ENCODE measurements at regions not wholly inside any gene's neighbourhood (a gene's known extent, or its start where the extent isn't known, plus 50 kb on each side); places are given as distances from the start of the nearest gene placed in this dataset.

DNA sequence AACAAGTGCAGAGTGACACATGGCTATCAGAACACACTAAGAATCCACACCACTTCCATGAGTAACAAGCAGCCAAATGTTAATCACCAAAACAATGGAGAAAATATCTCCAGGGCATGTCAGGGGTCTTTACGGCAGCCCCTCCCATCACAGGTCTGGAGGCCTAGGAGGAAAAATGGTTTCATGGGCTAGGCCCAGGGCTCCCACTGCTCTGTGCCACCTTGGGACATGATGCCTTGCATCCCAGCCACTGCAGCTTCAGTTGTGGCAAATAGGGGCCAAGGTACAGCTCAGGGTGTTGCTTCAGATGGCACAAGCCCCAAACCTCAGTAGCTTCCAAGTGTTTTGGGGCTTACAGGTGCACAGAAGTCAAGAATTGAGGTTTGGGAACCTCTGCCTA, 66.6 kb downstream of the NEURL3 start:
- Histone ChIP-seq H3K4me1 (peaks cover 22% of the 10 kb centered on the region), H3K27me3 (ENCODE audit: low read depth) (no peaks in the 10 kb centered on the region), H3K4me3 (no peak overlapping the region), H3K36me3 (replicated peaks) (no peaks in the 10 kb centered on the region), H3K9me3 (peaks cover 16% of the 10 kb centered on the region)
- in situ Hi-C loops (cut with MboI; ENCODE audit: low sequenced_read_pairs): no loop called here
- no peak for DNase-seq (ENCODE audit: low spot score in 2 of 2)

DNA sequence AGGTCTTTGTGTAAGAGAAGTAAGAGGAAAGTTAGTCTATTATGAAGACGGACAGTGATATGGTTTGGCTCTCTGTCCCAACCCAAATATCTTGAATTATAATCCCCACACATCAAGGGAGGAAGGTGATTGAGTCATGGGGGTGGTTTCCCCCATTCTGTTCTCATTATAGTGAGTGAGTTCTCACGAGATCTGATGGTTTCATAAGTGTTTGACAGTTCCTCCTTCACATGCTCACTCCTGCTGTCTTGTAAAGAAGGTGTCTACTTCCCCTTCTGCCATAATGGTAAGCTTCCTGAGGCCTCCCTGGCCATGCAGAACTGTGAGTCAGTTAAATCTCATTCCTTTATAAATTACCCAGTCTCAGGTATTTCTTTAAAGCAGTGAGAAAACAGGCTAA, 67.6 kb downstream of the NEURL3 start:
- Histone ChIP-seq H3K36me3 (replicated peaks) (no peaks in the 10 kb centered on the region), H3K27me3 (ENCODE audit: low read depth) (no peaks in the 10 kb centered on the region), H3K4me3 (no peak overlapping the region), H3K4me1 (peaks cover 22% of the 10 kb centered on the region), H3K9me3 (peaks cover 16% of the 10 kb centered on the region)
- in situ Hi-C loops (cut with MboI; ENCODE audit: low sequenced_read_pairs): no loop called here
- DNase-seq (ENCODE audit: low spot score in 2 of 2): peak in 1 of 2 experiments; percentile 33

DNA sequence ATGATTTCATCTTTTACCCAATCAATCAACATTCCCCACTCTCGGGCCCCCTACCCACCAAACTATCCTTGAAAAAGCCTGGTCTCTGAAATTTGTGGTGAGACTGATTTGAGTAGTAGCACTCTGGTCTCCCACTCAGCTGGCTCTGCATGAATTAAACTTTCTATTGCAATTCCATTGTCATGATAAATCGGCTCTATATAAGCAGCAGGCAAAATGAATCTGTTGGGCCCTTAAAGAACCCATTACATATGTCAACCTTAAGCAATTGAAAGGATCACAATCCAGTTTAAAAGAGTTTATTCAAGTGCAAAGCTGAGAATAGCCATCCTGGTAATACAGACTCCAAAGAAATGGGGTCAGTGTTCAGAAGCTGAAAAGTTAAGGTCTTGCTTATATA, 68.2 kb downstream of the NEURL3 start:
- in situ Hi-C loops (cut with MboI; ENCODE audit: low sequenced_read_pairs): no loop called here
- Histone ChIP-seq H3K27me3 (ENCODE audit: low read depth) (no peaks in the 10 kb centered on the region), H3K4me3 (no peak overlapping the region), H3K4me1 (peaks cover 22% of the 10 kb centered on the region), H3K36me3 (replicated peaks) (no peaks in the 10 kb centered on the region), H3K9me3 (peaks cover 16% of the 10 kb centered on the region)
- peak; percentile 54 to 95 for DNase-seq (ENCODE audit: low spot score in 2 of 2)

DNA sequence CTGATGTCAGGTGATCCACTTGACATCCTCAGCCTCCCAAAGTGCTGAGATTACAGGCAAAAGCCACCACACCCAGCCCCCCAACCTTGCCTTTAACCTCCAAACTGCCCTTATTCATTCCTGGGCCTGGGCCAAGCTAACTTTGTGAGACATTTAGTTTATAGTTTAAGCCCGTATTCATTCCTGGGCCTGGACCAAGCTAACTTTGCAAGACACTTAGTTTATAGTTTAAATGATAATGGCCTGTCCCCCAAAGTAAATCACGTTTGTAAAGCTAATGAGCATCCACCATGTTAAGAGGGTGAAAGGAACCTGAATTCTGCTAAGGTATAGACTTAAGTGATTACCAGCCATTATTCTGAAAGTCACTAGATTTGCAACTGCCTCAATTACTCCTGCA, 68.7 kb downstream of the NEURL3 start:
- in situ Hi-C loops (cut with MboI; ENCODE audit: low sequenced_read_pairs): no loop called here
- Histone ChIP-seq H3K27me3 (ENCODE audit: low read depth) (no peaks in the 10 kb centered on the region), H3K4me3 (no peak overlapping the region), H3K4me1 (peaks cover 22% of the 10 kb centered on the region), H3K9me3 (peaks cover 16% of the 10 kb centered on the region), H3K36me3 (replicated peaks) (no peaks in the 10 kb centered on the region)
- DNase-seq (ENCODE audit: low spot score in 2 of 2): peak; percentile 75 to 85

DNA sequence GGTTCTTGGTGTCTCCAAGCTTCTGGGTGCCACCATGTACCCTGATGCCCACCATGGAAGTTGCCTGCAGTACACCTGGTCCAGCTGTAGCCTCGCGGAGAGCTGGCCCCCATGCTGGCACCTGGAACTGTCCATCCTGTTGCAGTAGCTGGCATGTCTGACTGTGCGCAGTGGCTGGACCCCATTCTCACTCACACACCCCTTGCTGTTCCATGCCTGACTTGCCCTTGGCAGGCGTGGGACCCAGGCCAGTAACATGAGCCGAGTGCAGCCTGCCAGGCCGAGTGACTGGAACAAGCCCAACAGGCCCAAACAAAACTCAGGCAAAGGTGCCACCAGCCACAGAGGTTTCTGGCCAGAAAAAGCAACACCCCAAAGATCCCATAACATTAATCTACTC, 73.8 kb downstream of the NEURL3 start:
- DNase-seq (ENCODE audit: low spot score in 2 of 2): no peak
- H3K27me3 ChIP-seq (ENCODE audit: low read depth): peaks cover 6% of the 10 kb centered on the region
- H3K4me1 ChIP-seq: peaks cover 8% of the 10 kb centered on the region
- no peaks in the 10 kb centered on the region for H3K36me3 ChIP-seq (replicated peaks)
- in situ Hi-C loops (cut with MboI; ENCODE audit: low sequenced_read_pairs): no loop called here
- H3K4me3 ChIP-seq: no peak overlapping the region
- H3K9me3 ChIP-seq: peaks cover 5% of the 10 kb centered on the region

DNA sequence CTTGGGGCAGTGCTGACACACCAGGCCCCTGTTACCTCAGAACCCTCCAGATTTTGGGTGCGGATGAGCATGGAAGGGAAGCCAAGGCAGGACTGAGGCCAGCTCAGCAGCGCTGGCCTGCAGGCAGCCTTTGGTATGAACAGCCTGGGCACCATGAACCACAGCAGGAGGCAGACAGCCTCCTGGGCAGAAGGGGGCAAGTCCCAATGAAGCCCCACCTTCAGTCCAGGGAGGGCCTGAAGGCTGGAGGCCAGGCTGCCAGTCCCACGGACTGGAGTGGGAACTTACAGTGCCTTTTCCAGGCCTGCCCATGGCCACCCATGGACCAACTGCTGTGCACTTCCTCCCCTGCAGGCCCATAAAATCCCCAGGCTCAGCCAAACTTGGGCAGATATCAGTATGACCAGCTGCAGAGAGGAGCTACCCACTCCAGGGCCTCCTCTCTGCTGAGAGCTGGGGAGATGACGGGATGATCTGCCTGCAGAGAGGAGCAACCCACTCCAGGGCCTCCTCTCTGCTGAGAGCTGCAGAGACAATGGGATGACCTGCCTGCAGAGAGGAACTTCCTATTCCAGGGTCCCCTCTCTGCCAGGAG, 74.7 kb downstream of the NEURL3 start:
- Histone ChIP-seq H3K4me1 (no peaks in the 10 kb centered on the region), H3K4me3 (no peak overlapping the region), H3K36me3 (replicated peaks) (no peaks in the 10 kb centered on the region), H3K9me3 (peaks cover 5% of the 10 kb centered on the region), H3K27me3 (ENCODE audit: low read depth) (peaks cover 6% of the 10 kb centered on the region)
- in situ Hi-C loops (cut with MboI; ENCODE audit: low sequenced_read_pairs): no loop called here
- DNase-seq (ENCODE audit: low spot score in 2 of 2): no peak

DNA sequence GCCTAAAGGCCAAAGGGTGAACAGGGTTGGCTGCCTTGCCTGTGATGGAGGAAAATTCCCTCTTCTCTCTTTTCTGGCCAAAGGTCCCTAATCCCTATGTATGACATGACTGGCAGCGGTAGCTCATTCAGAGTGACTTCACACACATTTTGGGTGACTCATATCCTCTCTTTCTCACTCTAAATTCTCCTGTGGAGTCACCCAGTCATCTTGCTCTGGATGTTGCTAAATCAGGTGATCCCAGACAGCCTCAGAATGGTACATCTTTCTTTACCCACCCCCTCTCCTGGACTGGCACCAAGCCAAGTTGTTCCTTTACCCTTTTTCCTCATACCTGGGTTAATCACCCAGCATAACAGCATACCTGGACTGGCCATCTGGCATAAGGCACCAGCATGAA, 77.2 kb downstream of the NEURL3 start:
- H3K27me3 ChIP-seq (ENCODE audit: low read depth): peaks cover 6% of the 10 kb centered on the region
- in situ Hi-C loops (cut with MboI; ENCODE audit: low sequenced_read_pairs): no loop called here
- no peak overlapping the region for H3K4me3 ChIP-seq
- peaks cover 5% of the 10 kb centered on the region for H3K9me3 ChIP-seq
- H3K4me1 ChIP-seq: no peaks in the 10 kb centered on the region
- no peak for DNase-seq (ENCODE audit: low spot score in 2 of 2)
- H3K36me3 ChIP-seq (replicated peaks): no peaks in the 10 kb centered on the region

DNA sequence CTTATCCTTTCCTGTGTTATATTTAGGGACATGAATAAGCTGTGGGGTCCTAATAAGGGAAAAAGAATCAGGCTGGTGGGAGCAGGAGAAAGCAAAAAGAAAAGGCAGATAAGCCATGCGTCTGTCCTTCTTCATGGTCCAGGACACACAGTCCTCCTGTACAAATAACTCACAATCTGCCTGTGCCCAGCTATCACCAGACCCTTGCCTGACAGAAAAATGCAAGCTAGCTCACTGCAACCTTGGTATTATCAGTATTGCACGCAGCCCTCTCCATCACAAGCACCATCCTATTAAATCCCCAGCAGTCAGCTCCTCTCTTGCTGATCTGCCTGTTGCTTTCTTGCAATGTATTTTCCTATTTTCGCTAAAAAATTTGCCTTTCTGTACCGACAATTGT, 78.0 kb downstream of the NEURL3 start:
- Histone ChIP-seq H3K4me1 (no peaks in the 10 kb centered on the region), H3K9me3 (peaks cover 5% of the 10 kb centered on the region), H3K36me3 (replicated peaks) (no peaks in the 10 kb centered on the region), H3K27me3 (ENCODE audit: low read depth) (peaks cover 6% of the 10 kb centered on the region), H3K4me3 (no peak overlapping the region)
- in situ Hi-C loops (cut with MboI; ENCODE audit: low sequenced_read_pairs): no loop called here
- DNase-seq (ENCODE audit: low spot score in 2 of 2): no peak

DNA sequence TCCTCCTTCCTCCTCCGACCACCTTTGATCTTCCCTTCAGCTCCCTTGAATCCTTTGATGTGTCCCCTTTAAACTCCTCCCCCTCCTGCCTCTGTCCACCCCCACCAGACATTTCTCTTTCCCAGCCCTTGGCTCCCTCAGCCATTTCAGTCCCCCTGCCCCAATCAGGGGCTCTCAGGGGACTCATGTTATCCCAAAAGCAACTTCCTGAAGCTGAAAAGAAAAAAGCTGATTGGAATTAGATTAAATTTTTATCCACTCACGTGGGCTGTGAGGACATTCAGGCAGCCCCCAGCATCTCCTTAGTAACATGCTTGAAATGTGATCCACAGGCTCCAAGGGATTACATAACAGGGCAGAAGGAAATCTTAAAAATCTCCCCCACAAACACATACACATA, 81.3 kb downstream of the NEURL3 start:
- Histone ChIP-seq H3K4me3 (no peak overlapping the region), H3K27me3 (ENCODE audit: low read depth) (peaks cover 6% of the 10 kb centered on the region), H3K4me1 (no peaks in the 10 kb centered on the region), H3K36me3 (replicated peaks) (no peaks in the 10 kb centered on the region), H3K9me3 (no peaks in the 10 kb centered on the region)
- in situ Hi-C loops (cut with MboI; ENCODE audit: low sequenced_read_pairs): no loop called here
- DNase-seq (ENCODE audit: low spot score in 2 of 2): no peak
